ENCODE measurements at regions not wholly inside any gene's neighbourhood (a gene's known extent, or its start where the extent isn't known, plus 50 kb on each side); places are given as distances from the start of the nearest gene placed in this dataset.

DNA sequence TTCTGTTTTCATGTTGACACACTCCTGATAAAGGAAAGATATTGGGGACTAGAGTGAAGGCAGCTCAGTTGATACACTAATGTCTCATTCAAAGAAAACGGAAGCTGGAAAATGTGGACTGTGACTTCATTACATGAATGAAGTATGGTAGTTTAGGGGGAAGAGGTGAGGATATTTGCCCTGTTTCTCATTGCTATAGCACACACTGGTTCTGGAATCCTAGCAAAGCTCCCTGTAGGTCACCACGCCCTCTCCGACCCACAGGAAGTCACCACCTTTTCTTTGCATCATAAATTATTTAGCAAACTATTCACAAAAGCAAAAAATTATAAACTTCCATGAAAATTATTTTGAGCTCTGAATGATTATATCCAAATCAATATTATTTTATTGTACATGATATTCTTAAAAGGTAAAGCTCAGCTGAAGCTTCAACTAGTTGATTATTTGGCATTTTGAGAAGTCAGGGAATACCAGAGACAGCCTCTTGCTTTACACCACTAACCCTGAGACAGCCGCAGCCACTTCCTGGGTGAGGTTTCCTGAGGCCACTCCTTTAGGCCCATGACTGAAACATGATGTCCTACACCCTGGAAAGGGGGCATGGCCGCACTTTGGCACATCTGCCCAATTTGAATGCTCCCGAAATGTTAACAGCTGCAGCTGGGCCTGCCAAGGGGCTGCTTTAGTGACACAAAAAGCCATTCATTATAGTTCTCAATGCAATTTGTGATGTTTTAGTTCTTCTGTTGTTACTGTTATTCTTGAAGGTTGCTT is 50.0 kb upstream of the WDFY2 start:
- Histone ChIP-seq H3K79me2 (ENCODE audit: control insufficient read depth, insufficient read depth, low read length) (no peaks in the 10 kb centered on the region), H3K27ac (ENCODE audit: insufficient read depth, low read length) (no peak overlapping the region), H3K9me3 (ENCODE audit: control insufficient read depth, insufficient read depth, low read depth, low read length) (no peaks in the 10 kb centered on the region), H3K27me3 (ENCODE audit: control insufficient read depth, insufficient read depth, low read length) (no peaks in the 10 kb centered on the region), H3K4me1 (ENCODE audit: control insufficient read depth, extremely low read depth, insufficient read depth, low read length) (no peaks in the 10 kb centered on the region), H2AFZ (ENCODE audit: low read length) (no peak overlapping the region), H4K20me1 (ENCODE audit: control insufficient read depth, extremely low read depth, insufficient read depth, low read length) (no peaks in the 10 kb centered on the region), H3K9ac (ENCODE audit: insufficient read depth, low read length) (no peak overlapping the region), H3K36me3 (ENCODE audit: control insufficient read depth, insufficient read depth, low read length) (no peaks in the 10 kb centered on the region), H3K4me2 (ENCODE audit: extremely low read depth, insufficient read depth, low read length) (no peak overlapping the region), H3K4me3 (replicated peaks in 1 of 4; ENCODE audit: control extremely low read depth in 1 of 4, insufficient read depth in 1 of 4, low read depth in 3 of 4, low read length in 4 of 4) (no peak overlapping the region)
- no peak for DNase-seq (ENCODE audit: low read depth in 2 of 2)
- TF ChIP-seq, protein P1, sequence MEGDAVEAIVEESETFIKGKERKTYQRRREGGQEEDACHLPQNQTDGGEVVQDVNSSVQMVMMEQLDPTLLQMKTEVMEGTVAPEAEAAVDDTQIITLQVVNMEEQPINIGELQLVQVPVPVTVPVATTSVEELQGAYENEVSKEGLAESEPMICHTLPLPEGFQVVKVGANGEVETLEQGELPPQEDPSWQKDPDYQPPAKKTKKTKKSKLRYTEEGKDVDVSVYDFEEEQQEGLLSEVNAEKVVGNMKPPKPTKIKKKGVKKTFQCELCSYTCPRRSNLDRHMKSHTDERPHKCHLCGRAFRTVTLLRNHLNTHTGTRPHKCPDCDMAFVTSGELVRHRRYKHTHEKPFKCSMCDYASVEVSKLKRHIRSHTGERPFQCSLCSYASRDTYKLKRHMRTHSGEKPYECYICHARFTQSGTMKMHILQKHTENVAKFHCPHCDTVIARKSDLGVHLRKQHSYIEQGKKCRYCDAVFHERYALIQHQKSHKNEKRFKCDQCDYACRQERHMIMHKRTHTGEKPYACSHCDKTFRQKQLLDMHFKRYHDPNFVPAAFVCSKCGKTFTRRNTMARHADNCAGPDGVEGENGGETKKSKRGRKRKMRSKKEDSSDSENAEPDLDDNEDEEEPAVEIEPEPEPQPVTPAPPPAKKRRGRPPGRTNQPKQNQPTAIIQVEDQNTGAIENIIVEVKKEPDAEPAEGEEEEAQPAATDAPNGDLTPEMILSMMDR (conservative IDR thresholded peaks at IDR 0.05 in 1 of 2, IDR thresholded peaks at IDR 0.05 in 1 of 2; ENCODE audit: low read depth in 1 of 2, low read length in 2 of 2), result no peak
- no peak for TF ChIP-seq EZH2 (IDR thresholded peaks at IDR 0.05; ENCODE audit: low read length, missing control alignments)
